ENCODE measurements at regions not wholly inside any gene's neighbourhood (a gene's known extent, or its start where the extent isn't known, plus 50 kb on each side); places are given as distances from the start of the nearest gene placed in this dataset.

DNA sequence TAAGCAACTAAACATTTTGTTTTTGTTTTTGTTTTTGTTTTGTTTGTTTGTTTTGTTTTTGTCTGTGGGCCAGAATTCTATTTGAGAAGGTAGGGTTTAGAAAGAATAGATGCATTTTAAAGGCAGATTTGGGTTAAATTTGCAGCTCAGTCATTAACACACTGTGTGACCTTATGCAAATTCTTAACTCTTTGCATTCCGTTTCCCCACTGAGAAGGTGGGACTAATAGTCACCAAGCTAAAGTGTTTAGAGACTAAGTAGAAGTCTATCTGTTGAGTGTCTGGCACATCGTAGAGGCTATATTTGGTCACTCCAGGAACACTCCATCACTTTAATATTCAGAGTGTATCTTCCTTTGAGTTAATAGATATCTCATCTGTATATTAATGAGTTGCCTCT is 87.1 kb downstream of the CCNA1 start:
- TF ChIP-seq, protein P1, sequence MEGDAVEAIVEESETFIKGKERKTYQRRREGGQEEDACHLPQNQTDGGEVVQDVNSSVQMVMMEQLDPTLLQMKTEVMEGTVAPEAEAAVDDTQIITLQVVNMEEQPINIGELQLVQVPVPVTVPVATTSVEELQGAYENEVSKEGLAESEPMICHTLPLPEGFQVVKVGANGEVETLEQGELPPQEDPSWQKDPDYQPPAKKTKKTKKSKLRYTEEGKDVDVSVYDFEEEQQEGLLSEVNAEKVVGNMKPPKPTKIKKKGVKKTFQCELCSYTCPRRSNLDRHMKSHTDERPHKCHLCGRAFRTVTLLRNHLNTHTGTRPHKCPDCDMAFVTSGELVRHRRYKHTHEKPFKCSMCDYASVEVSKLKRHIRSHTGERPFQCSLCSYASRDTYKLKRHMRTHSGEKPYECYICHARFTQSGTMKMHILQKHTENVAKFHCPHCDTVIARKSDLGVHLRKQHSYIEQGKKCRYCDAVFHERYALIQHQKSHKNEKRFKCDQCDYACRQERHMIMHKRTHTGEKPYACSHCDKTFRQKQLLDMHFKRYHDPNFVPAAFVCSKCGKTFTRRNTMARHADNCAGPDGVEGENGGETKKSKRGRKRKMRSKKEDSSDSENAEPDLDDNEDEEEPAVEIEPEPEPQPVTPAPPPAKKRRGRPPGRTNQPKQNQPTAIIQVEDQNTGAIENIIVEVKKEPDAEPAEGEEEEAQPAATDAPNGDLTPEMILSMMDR (IDR thresholded peaks at IDR 0.05) = no peak
- no peak for TF ChIP-seq POLR2AphosphoS5 (IDR thresholded peaks at IDR 0.05)
- TF ChIP-seq POLR2A (IDR thresholded peaks at IDR 0.05) = no peak
